ENCODE measurements at regions not wholly inside any gene's neighbourhood (a gene's known extent, or its start where the extent isn't known, plus 50 kb on each side); places are given as distances from the start of the nearest gene placed in this dataset.

DNA sequence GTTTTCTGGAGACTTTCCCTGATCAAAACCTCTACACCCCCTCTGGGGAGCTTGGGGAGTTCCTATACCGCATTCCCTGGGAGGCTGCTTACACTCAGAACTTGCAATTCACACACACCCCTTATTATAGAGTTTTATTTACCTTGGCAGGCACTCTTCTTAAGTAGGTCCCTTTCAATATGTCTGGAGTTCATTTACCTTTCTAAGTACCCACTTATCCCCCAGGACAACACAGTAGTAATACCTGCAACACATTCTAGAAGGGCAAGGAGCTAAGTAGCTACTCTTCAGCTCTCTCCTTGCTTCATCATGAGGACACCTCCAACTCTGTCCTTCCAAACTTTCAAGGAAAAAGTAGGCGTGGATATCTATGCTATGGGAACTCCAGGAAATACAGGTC, 127.8 kb upstream of the ANO3 start:
- no peak for TF ChIP-seq CTCF (IDR thresholded peaks at IDR 0.05; ENCODE audit: insufficient read depth, low read length)
- TF ChIP-seq, protein P1, sequence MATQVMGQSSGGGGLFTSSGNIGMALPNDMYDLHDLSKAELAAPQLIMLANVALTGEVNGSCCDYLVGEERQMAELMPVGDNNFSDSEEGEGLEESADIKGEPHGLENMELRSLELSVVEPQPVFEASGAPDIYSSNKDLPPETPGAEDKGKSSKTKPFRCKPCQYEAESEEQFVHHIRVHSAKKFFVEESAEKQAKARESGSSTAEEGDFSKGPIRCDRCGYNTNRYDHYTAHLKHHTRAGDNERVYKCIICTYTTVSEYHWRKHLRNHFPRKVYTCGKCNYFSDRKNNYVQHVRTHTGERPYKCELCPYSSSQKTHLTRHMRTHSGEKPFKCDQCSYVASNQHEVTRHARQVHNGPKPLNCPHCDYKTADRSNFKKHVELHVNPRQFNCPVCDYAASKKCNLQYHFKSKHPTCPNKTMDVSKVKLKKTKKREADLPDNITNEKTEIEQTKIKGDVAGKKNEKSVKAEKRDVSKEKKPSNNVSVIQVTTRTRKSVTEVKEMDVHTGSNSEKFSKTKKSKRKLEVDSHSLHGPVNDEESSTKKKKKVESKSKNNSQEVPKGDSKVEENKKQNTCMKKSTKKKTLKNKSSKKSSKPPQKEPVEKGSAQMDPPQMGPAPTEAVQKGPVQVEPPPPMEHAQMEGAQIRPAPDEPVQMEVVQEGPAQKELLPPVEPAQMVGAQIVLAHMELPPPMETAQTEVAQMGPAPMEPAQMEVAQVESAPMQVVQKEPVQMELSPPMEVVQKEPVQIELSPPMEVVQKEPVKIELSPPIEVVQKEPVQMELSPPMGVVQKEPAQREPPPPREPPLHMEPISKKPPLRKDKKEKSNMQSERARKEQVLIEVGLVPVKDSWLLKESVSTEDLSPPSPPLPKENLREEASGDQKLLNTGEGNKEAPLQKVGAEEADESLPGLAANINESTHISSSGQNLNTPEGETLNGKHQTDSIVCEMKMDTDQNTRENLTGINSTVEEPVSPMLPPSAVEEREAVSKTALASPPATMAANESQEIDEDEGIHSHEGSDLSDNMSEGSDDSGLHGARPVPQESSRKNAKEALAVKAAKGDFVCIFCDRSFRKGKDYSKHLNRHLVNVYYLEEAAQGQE (IDR thresholded peaks at IDR 0.05; ENCODE audit: insufficient replicate concordance, low read depth): no peak
- TF ChIP-seq POLR2AphosphoS5 (IDR thresholded peaks at IDR 0.05; ENCODE audit: low read depth): no peak
